ENCODE measurements at regions not wholly inside any gene's neighbourhood (a gene's known extent, or its start where the extent isn't known, plus 50 kb on each side); places are given as distances from the start of the nearest gene placed in this dataset.

GRCh38 chr7:15954671-15955354 lies 268.3 kb upstream of the MEOX2 start:
- no peak for TF ChIP-seq POLR2A (IDR thresholded peaks at IDR 0.05; ENCODE audit: low read length)
- TF ChIP-seq GATA1 (IDR thresholded peaks at IDR 0.05; ENCODE audit: low read depth, low read length) = no peak
